Thyroid gland (tissue), 4 donors: ENCODE measurements at regions not wholly inside any gene's neighbourhood (a gene's known extent, or its start where the extent isn't known, plus 50 kb on each side); places are given as distances from the start of the nearest gene placed in this dataset.

Experiments
- DNase-seq, 2 donors: peaks; one replicate each; pipeline ENCODE4 v3.0.0-alpha.2; 2019
- H3K27ac ChIP-seq, 3 donors: fragments of 200-600 bp; sonication (generic); 1 replicate in 2 of 3; 2 replicates in 1 of 3; pipeline ENCODE4 v1.5.1; 2016 to 2019; ENCODE audit warnings: mild to moderate bottlenecking in 1 of 3, moderate library complexity in 1 of 3
- H3K27me3 ChIP-seq: fragments of 200-600 bp; sonication (generic); one replicate; pipeline ENCODE4 v1.5.1; 2019
- H3K36me3 ChIP-seq, 2 donors: fragments of 200-600 bp; sonication (generic); one replicate each; pipeline ENCODE4 v1.5.1; 2016 to 2019
- H3K4me1 ChIP-seq, 2 donors: fragments of 200-600 bp; sonication (generic); one replicate each; pipeline ENCODE4 v1.5.1; 2017 to 2019
- H3K4me3 ChIP-seq, 3 donors: fragments of 200-600 bp; sonication (generic); replicated peaks in 1 of 3; 1 replicate in 2 of 3; 2 replicates in 1 of 3; pipeline ENCODE4 v1.5.1; 2016; ENCODE audit warnings: mild to moderate bottlenecking in 1 of 3
- H3K9me3 ChIP-seq: fragments of 200-600 bp; sonication (generic); one replicate; pipeline ENCODE4 v1.5.1; 2017
- POLR2A ChIP-seq, 2 donors: fragments of 450-650 bp; IDR thresholded peaks; one replicate each; pipeline ENCODE4 v1.6.1; 2017; ENCODE audit warnings: antibody characterized with exemption in 2 of 2, mild to moderate bottlenecking in 2 of 2, moderate library complexity in 1 of 2
- WGBS, 2 donors: methylation state at CpG; one replicate each; pipeline ENCODE4 v1.1.5; 2017; 5-methylcytosine and 5-hydroxymethylcytosine counted together
- intact Hi-C: fragments of 100-400 bp; cut with DNase I; formaldehyde crosslinking; loops from one replicate; pipeline ENCODE4 v1.15.1; 2023
- TF ChIP-seq, protein P1 (sequence below), 6 experiments: fragments of 200-600 bp in 3 of 6; fragments of 450-650 bp in 3 of 6; sonication (generic) in 3 of 6; IDR thresholded peaks; one replicate each; pipeline ENCODE4 v1.5.1; 2016 to 2019; ENCODE audit warnings: antibody characterized with exemption in 6 of 6, mild to moderate bottlenecking in 2 of 6, inconsistent platforms in 1 of 6, moderate library complexity in 1 of 6

DNA sequence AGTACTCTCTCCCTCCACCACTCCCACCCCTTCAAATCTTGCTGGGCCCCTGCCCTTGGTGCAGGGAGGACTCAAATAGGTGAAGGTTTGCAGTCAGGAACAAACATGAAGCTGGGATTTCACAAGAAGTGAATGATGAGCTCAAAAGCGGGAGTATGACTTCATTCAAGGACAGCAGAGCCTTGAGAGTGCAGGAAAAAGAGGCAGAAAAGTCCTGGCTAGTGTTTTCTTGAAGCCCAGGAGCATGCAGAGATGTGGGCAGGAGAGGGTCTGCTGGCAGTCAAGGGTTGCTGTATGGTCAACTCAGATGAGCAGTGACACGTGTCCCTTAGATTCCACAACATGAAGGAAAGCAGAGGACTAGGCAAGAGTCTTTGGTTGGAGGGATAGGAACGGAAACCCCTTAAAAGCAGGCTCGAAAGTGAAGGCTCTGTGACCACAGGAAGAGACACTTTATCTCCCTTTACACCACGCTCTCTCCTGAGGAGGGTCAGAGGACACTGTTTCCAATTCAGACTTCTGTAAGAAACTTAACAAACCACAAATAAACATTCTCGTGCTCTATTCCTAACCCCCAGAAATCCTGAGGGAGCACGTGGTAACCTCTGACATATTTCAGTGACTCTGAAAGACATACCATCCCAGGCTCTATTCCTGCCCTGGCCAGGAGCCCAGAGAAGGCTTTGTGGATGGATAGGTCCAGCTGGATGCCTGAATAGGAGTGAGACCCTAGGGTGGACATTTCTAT, 168.0 kb upstream of the NDN start:
- no peak overlapping the region for H3K27ac ChIP-seq
- 31 to 40% methylated on average over 7 of the region's 7 CpGs for WGBS, 2 donors
- no peaks in the 10 kb centered on the region for H3K9me3 ChIP-seq
- intact Hi-C loops, result loop anchor here (5.0 kb wide), 1 partner anchor 203 kb away; no protein-coding TSS in a partner anchor
- DNase-seq, result no peak
- H3K27me3 ChIP-seq, result no peaks in the 10 kb centered on the region
- no peaks in the 10 kb centered on the region for H3K36me3 ChIP-seq
- H3K4me1 ChIP-seq, result no peaks in the 10 kb centered on the region
- TF ChIP-seq POLR2A (IDR thresholded peaks at IDR 0.05), result no peak
- TF ChIP-seq, protein P1, sequence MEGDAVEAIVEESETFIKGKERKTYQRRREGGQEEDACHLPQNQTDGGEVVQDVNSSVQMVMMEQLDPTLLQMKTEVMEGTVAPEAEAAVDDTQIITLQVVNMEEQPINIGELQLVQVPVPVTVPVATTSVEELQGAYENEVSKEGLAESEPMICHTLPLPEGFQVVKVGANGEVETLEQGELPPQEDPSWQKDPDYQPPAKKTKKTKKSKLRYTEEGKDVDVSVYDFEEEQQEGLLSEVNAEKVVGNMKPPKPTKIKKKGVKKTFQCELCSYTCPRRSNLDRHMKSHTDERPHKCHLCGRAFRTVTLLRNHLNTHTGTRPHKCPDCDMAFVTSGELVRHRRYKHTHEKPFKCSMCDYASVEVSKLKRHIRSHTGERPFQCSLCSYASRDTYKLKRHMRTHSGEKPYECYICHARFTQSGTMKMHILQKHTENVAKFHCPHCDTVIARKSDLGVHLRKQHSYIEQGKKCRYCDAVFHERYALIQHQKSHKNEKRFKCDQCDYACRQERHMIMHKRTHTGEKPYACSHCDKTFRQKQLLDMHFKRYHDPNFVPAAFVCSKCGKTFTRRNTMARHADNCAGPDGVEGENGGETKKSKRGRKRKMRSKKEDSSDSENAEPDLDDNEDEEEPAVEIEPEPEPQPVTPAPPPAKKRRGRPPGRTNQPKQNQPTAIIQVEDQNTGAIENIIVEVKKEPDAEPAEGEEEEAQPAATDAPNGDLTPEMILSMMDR (IDR thresholded peaks at IDR 0.05), result no peak
- H3K4me3 ChIP-seq, result no peak overlapping the region

DNA sequence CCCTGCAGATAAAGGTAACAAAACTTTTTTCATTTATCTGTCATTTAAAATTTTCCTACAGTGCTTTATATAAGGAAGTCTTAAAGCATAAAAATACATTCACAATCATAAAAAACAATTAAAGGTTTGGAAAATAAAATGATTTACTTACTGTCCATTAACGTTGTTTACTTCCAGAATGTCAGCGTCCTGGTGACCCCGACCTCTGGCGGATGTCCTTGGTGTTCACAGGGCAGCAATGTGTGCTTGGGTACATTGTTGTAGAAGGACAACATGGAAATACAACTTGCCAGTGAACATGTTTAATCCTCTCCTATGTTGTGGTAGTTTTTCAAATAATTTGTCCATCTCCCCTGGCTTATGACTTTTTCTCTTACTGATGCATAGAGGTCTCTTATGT, 168.8 kb upstream of the NDN start:
- intact Hi-C loops, result no loop called here
- Histone ChIP-seq H3K9me3 (no peaks in the 10 kb centered on the region), H3K4me1 (no peaks in the 10 kb centered on the region), H3K27ac (no peak overlapping the region), H3K4me3 (no peak overlapping the region), H3K36me3 (no peaks in the 10 kb centered on the region), H3K27me3 (no peaks in the 10 kb centered on the region)
- no peak for DNase-seq
- WGBS, 2 donors, result 71 to 79% methylated on average over 4 of the region's 4 CpGs
- TF ChIP-seq POLR2A (IDR thresholded peaks at IDR 0.05), result no peak
- TF ChIP-seq, protein P1 (IDR thresholded peaks at IDR 0.05), result no peak

DNA sequence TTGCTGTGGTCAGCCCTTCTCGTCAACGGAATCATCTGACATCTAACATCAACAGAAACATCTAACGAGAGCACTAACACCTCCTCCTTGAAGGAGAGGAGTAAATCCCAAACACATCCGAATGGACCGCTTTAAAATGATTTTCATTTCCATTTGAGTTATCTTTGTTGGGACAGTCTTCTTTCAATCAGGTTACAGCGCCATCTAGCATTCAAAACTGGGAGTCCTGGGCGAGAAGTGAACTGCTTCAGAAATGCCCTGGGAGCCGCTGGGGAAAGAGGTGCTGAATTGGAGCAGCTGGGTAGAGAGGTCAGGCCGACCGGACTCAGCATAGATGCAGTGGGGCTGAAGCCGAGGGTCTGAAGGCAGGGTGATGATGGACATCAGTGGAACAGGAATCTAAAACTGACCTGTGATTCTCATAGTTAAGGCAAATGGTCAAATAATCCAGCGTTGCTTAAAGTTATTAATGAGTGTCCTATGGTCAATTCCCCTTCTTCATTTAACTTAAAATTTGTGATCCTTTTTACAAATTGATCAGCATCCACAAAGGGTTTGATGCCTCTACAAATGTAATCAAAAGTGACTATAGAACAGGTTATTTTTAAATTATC, 170.0 kb upstream of the NDN start:
- Histone ChIP-seq H3K36me3 (no peaks in the 10 kb centered on the region), H3K27ac (no peak overlapping the region), H3K27me3 (no peaks in the 10 kb centered on the region), H3K9me3 (no peaks in the 10 kb centered on the region), H3K4me3 (no peak overlapping the region), H3K4me1 (no peaks in the 10 kb centered on the region)
- intact Hi-C loops, result no loop called here
- WGBS, 2 donors, result 29 to 34% methylated on average over 12 of the region's 12 CpGs
- TF ChIP-seq, protein P1 (IDR thresholded peaks at IDR 0.05), result peak in 3 of 6 experiments; percentile 27 to 42 (median 33)
- TF ChIP-seq POLR2A (IDR thresholded peaks at IDR 0.05), result no peak
- peak; percentile 29 to 34 for DNase-seq

DNA sequence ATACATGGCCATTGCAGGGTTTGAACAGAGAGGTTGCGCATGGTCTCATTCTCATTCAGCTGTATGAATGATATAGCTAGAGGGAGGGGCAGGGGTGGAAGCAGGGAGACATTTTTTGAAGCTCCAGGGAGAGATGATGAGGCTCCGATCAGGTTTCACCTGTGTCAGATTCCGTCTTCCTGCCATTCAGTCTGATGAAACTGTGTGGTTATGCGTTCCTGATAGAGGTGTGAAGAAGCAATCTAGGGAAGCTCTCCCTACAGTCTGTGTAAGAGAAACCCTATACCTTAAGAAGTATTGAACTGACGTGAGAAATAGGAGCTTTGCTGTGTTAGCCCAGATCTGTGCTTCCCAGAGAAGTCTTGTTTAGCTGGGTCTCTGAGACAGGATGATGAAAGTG, 171.9 kb upstream of the NDN start:
- WGBS, 2 donors, result 81 to 87% methylated on average over 5 of the region's 5 CpGs
- no peak for DNase-seq

More for the DNA sequence above, 171.9 kb upstream of the NDN start:
- Histone ChIP-seq H3K27ac (no peak overlapping the region), H3K9me3 (no peaks in the 10 kb centered on the region), H3K27me3 (no peaks in the 10 kb centered on the region), H3K36me3 (no peaks in the 10 kb centered on the region), H3K4me3 (no peak overlapping the region), H3K4me1 (no peaks in the 10 kb centered on the region)
- intact Hi-C loops, result no loop called here
- no peak for TF ChIP-seq POLR2A (IDR thresholded peaks at IDR 0.05)
- TF ChIP-seq, protein P1 (IDR thresholded peaks at IDR 0.05), result no peak
